Mucosa of rectum (tissue), 2 donors: ENCODE measurements at regions not wholly inside any gene's neighbourhood (a gene's known extent, or its start where the extent isn't known, plus 50 kb on each side); places are given as distances from the start of the nearest gene placed in this dataset.

Experiments used
- H3K27ac ChIP-seq, 2 donors: one replicate each; pipeline ENCODE4 v1.7.0; 2013; ENCODE audit warnings: inconsistent platforms in 2 of 2, low read depth in 2 of 2, low read length in 2 of 2
- H3K27me3 ChIP-seq, 2 donors: one replicate each; pipeline ENCODE4 v1.7.0; 2013; ENCODE audit warnings: low read length in 2 of 2; ENCODE audit not compliant: control insufficient read depth in 2 of 2, insufficient read depth in 2 of 2
- H3K36me3 ChIP-seq, 2 donors: one replicate each; pipeline ENCODE4 v1.7.0; 2013; ENCODE audit warnings: low read length in 2 of 2; ENCODE audit not compliant: control insufficient read depth in 2 of 2, insufficient read depth in 2 of 2
- H3K4me1 ChIP-seq, 2 donors: one replicate each; pipeline ENCODE4 v1.7.0; 2013; ENCODE audit warnings: low read length in 2 of 2, mild to moderate bottlenecking in 1 of 2; ENCODE audit not compliant: control insufficient read depth in 2 of 2, insufficient read depth in 2 of 2
- H3K4me3 ChIP-seq, 2 donors: one replicate each; pipeline ENCODE4 v1.7.0; 2013; ENCODE audit warnings: low read length in 2 of 2
- H3K9ac ChIP-seq, 2 donors: one replicate each; pipeline ENCODE4 v1.7.0; 2013; ENCODE audit warnings: low read length in 2 of 2, low read depth in 1 of 2, mild to moderate bottlenecking in 1 of 2
- H3K9me3 ChIP-seq, 2 donors: one replicate each; pipeline ENCODE4 v1.7.0; 2013; ENCODE audit warnings: low read length in 2 of 2; ENCODE audit not compliant: control insufficient read depth in 2 of 2
- donor health status: healthy.
- donor health status: Normal muscosa, but diverticular disease.

DNA sequence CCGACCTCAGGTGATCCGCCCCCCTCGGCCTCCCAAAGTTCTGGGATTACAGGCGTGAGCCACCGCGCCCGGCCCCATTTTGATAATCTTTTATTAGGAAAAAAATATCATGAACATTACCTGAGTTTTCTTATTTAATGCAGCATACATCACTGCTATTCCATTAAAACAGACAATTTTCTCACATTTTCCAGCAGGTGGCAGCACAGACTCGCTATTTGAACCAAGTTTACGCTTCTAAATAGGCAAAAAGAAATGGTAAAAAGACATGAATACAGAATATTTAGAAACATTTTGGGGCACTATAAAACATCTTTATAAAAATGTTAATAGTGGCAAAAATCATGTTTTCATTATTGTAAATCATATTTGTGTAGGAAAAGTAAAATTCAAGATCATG, 903.1 kb downstream of the SLITRK6 start:
- no peaks in the 10 kb centered on the region for H3K9me3 ChIP-seq
- H3K27ac ChIP-seq = no peak overlapping the region
- no peaks in the 10 kb centered on the region for H3K27me3 ChIP-seq
- H3K36me3 ChIP-seq = no peaks in the 10 kb centered on the region
- no peaks in the 10 kb centered on the region for H3K4me1 ChIP-seq
- H3K9ac ChIP-seq = no peak overlapping the region
- H3K4me3 ChIP-seq = no peak overlapping the region

DNA sequence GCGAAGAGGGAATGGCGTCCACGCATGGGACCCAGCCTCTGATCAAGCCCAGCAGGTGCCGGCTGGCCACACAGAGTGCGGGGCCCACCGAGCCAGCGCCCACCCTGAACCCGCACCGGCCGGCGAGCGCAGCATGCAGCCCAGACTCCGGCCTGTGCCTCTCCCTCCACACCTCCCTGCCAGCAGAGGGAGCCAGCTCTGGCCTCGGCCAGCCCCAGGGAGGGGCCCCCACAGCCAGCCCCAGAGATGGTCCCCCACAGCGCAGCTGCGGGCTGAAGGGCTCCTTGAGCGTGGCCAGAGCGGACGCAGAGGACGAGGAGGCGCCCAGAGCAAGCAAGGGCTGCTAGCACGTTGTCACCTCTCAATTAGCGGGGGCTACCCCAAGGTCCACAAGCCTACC, 904.5 kb downstream of the SLITRK6 start:
- Histone ChIP-seq H3K36me3 (no peaks in the 10 kb centered on the region), H3K9me3 (no peaks in the 10 kb centered on the region), H3K4me3 (no peak overlapping the region), H3K4me1 (no peaks in the 10 kb centered on the region), H3K27me3 (no peaks in the 10 kb centered on the region), H3K9ac (no peak overlapping the region), H3K27ac (no peak overlapping the region)

DNA sequence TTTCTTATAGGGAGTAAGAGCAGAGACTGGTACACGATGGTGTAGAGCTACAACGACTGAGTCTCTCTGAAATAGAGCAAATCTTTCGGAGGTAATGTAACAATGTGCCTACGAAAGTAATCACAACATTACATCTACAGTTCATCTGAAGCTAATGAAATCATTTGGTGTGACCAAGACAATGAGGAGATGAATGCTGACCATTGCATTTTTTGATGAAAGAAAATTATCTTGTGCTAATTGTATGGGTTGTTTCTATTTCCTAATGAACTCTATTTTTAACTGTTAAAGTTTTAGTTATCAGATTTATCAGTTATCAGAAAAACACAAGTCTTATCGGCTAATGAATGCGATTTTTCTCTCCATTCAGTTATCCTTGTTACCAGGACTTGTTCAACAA, 913.4 kb downstream of the SLITRK6 start:
- H3K9me3 ChIP-seq = no peaks in the 10 kb centered on the region
- no peak overlapping the region for H3K9ac ChIP-seq
- no peak overlapping the region for H3K4me3 ChIP-seq
- H3K27me3 ChIP-seq = no peaks in the 10 kb centered on the region
- no peaks in the 10 kb centered on the region for H3K36me3 ChIP-seq
- H3K4me1 ChIP-seq = no peaks in the 10 kb centered on the region
- no peak overlapping the region for H3K27ac ChIP-seq

DNA sequence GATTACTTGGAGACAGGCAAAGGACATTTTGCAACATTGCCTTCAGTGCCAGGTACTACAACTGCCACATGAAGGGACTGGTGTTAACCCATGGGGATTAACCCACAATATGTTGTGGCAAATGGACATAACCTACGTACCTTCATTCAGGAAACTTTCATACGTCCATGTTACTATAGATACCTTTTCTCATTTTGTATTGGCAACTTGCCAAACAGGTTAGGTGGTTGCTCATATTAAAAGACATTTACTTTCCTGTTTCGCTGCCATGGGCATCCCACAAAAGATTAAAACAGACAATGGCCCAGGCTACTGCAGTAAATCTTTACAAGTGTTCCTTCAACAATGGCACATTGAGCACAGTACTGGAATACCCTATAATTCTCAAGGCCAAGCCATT, 925.3 kb downstream of the SLITRK6 start:
- Histone ChIP-seq H3K36me3 (no peaks in the 10 kb centered on the region), H3K27me3 (no peaks in the 10 kb centered on the region), H3K9ac (no peak overlapping the region), H3K27ac (no peak overlapping the region), H3K9me3 (no peaks in the 10 kb centered on the region), H3K4me3 (no peak overlapping the region), H3K4me1 (no peaks in the 10 kb centered on the region)

DNA sequence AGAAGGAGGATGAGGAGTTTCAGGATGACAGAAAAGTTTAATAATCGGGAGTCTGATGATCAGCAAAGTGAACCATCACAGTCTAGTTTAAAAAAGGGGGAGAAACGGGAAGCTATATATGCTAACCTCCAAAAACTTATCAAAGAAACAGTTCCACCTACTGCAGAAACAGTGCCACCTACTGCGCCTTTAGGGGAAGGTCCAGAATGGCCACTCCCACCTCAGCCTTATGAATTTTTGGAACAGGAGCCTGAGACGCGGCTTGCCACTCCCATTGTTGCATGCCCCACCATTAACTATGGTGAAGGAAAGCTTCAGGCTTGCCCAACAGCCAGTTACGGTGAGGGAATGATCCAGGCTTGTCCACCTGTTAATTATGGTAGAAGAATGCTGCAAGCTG, 929.0 kb downstream of the SLITRK6 start:
- no peak overlapping the region for H3K9ac ChIP-seq
- H3K9me3 ChIP-seq = no peaks in the 10 kb centered on the region
- no peaks in the 10 kb centered on the region for H3K36me3 ChIP-seq
- H3K4me3 ChIP-seq = no peak overlapping the region
- no peaks in the 10 kb centered on the region for H3K4me1 ChIP-seq
- no peaks in the 10 kb centered on the region for H3K27me3 ChIP-seq
- no peak overlapping the region for H3K27ac ChIP-seq

DNA sequence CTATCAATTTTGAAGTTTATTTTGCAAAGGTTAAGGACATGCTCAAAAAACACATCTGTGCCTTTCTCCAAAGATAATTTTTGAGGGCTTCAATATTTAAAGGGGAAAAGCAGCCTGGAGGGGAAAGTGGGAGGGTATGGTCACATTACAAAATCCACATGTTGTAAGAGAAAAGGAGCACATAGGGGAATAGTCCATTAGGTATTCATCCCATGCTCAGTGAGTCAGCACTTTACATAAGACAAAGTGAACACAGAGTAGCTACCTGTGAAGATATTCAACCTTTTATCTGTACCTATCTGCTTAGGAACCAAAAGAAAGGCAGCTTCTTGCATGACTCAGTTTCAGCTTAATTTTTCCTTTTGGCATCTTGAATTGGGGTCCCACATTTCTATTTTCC, 932.0 kb downstream of the SLITRK6 start:
- Histone ChIP-seq H3K27me3 (no peaks in the 10 kb centered on the region), H3K4me1 (no peaks in the 10 kb centered on the region), H3K9ac (no peak overlapping the region), H3K9me3 (no peaks in the 10 kb centered on the region), H3K27ac (no peak overlapping the region), H3K36me3 (no peaks in the 10 kb centered on the region), H3K4me3 (no peak overlapping the region)

DNA sequence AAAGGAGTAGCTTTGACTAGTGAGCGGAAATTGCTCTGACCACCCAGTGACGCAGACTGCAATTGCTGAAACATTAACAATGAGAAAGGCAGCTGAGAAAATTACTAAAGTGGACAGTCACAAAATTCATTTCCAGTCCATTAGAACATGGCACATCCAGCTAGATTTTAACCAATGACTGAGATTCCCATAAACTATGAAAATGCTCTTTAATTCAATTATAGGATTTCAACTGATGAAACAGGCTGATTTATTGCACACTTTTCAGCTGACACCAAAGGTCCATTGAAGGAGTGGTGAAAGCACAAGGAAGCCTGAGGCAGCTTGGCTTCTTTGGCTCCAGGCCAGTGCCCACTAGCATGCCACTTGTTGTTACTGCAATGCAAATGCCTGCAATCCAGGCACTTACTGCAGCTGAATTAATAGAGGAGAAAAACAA, 933.4 kb downstream of the SLITRK6 start:
- no peaks in the 10 kb centered on the region for H3K4me1 ChIP-seq
- no peak overlapping the region for H3K27ac ChIP-seq

DNA sequence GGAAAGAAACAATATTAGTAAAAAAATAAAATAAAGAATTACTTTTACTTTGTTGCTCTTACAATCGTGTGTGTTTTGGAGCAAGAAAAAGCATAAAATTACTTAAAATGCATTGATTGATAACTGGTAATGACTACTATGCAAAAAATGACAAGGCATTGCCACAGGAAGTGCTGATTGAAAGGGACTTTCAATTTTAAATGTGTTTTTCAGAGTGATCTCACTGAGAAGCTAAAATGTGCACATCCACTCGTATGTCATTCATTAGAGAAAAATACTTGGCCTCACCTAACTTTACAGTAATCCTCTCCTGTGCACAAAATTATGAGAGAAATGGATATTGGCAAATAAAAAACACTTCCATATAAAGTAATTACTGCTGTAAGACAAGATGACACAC, 934.9 kb downstream of the SLITRK6 start:
- Histone ChIP-seq H3K36me3 (no peaks in the 10 kb centered on the region), H3K4me3 (no peak overlapping the region), H3K27ac (no peak overlapping the region), H3K9ac (no peak overlapping the region), H3K27me3 (no peaks in the 10 kb centered on the region), H3K9me3 (no peaks in the 10 kb centered on the region), H3K4me1 (no peaks in the 10 kb centered on the region)

More for the DNA sequence above, 933.4 kb downstream of the SLITRK6 start:
- no peak overlapping the region for H3K4me3 ChIP-seq
- H3K9me3 ChIP-seq = no peaks in the 10 kb centered on the region
- H3K9ac ChIP-seq = no peak overlapping the region
- no peaks in the 10 kb centered on the region for H3K36me3 ChIP-seq
- no peaks in the 10 kb centered on the region for H3K27me3 ChIP-seq

DNA sequence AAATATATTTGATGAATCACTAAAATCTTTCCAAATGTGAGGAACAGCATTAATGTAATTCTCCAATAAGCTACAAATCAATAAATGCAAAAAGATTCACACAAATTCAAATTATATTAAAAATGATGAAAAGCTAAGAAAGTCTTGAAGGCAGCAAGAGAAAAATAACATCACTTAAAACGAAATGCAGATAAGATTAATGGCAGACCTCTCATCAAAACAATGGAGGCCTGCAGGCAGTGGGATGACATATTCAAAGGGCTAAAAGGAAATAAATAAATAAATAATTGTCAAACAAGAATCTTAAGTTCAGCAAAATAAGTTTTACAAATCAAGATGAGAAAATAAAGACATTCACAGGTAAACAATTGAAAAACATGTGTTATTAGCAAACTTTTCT, 952.1 kb downstream of the SLITRK6 start:
- no peaks in the 10 kb centered on the region for H3K9me3 ChIP-seq
- H3K4me1 ChIP-seq = no peaks in the 10 kb centered on the region
- H3K9ac ChIP-seq = no peak overlapping the region
- no peak overlapping the region for H3K27ac ChIP-seq
- H3K4me3 ChIP-seq = no peak overlapping the region
- H3K36me3 ChIP-seq = no peaks in the 10 kb centered on the region
- H3K27me3 ChIP-seq = no peaks in the 10 kb centered on the region

DNA sequence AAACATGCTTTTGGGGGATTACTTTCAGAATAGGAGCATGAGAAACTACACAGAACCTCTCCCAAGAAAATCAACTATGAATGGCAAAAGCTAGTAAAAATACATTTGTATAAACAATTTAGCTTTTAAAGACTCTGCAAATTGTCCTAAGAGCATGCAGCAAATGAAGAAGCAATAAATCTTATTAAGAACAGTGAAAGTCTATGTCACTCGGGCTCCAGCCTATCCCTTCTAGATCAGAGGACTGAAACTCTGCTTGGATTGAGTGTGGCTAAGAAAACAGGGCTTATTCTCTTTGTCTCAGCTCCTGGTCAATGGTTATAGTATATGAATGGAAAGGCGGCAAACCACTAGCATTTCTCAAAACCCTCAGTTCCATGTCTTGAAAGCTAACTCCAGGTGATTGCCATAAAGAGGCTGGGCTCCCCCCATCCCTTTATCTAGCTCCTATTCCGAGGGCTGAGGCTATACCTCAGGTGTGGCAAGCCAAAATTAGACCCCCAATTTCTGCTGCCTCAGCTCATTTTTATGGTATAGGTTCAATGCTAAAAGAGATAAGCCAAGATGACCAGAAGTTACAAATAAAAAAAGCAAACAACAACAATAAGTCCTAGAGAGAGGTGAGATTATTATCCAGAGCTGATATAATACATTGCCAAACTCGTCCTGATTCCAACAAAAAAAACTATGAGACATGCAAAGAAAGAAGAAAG, 953.2 kb downstream of the SLITRK6 start:
- Histone ChIP-seq H3K4me3 (no peak overlapping the region), H3K9me3 (no peaks in the 10 kb centered on the region), H3K9ac (no peak overlapping the region), H3K4me1 (no peaks in the 10 kb centered on the region), H3K27ac (no peak overlapping the region), H3K27me3 (no peaks in the 10 kb centered on the region), H3K36me3 (no peaks in the 10 kb centered on the region)

DNA sequence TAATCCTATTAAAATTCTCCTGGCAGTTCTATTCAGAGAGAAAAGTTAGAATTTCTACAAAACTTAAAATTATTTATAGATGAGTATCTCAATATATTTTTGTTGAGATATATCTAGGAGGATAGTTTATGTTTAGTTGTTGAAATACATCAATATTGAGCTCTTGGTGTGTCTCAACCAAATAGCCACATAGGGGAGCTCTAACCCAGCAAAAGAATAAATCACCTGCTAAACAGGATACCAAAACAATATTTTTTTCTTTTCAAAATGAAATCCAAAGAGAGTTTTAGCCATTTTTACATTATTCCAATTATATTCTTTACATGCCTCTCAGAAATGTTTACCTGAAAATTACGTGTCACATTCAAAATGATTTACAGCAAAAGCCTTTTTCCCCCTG, 954.7 kb downstream of the SLITRK6 start:
- Histone ChIP-seq H3K9ac (no peak overlapping the region), H3K4me1 (no peaks in the 10 kb centered on the region), H3K27ac (no peak overlapping the region), H3K4me3 (no peak overlapping the region), H3K27me3 (no peaks in the 10 kb centered on the region), H3K9me3 (no peaks in the 10 kb centered on the region), H3K36me3 (no peaks in the 10 kb centered on the region)
